DMS 273 treated with DMSO at 0.1 percent for 48 hours (cell line): ENCODE measurements at regions not wholly inside any gene's neighbourhood (a gene's known extent, or its start where the extent isn't known, plus 50 kb on each side); places are given as distances from the start of the nearest gene placed in this dataset.
"Not testable (repeated sequence)": the region's sequence is repeated elsewhere in the genome, so short reads cannot be mapped to it uniquely, and the experiment has no call there.

Experiments
- DNase-seq: peaks from one replicate; lab custom pipeline; 2025; lab: John Stamatoyannopoulos, UW

DNA sequence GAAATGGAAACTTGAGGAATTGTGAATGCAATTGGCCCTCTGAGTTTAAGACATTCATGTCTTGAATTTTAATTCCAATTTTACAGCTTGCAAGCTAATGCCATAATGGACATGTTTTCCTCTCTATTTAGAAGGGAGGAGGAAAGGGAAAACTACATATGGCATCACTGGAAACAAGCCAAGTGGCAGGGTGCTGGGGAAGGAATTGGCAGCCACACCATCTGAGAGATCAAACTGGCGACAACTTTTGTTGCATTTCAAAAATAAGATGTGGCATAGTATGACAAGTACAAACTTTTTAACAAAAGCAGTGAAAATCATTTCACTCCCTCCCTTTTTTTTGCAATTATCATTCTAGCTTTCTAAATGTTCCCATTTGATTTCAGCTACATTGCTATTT, 615.6 kb downstream of the CENPC start:
- peak; percentile 69 for DNase-seq

DNA sequence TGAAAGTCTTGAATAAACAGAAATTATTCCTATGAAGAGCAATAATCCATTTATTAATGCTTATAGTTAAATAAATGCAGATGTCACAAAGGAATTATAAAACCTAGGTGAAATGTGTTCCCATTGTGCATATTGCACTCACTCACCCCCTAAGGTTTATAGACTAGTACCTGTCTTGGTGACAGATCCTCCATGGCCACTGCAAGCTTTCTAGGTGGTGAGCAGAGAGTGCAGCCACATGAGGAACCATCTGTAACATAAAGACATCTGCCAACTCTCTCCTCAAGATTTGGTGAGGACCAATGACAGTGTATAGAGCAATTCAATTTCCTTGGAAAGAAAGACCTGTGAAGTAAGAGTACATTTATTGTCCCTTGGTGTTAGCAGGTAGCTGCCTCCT, 616.4 kb downstream of the CENPC start:
- DNase-seq, result not testable (repeated sequence)

DNA sequence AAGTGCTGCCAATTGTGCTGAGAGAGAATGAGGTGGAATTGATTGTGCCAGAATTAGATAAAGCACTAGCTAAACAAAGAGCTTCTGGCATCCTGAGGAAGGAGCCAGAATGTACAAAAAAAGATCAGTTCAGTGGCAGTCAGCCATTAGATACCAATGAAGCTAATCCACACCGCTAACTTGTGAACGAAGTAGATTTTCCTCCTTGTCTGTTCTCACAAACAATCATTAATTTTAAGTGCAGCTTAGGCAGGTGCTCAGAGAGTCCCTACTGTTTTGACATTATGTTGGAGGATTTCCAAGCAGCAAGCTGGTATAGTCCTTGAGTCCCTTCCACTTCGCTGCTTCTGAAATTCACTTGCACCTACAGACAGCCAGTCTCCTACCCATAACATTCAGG, 617.4 kb downstream of the CENPC start:
- DNase-seq, result peak; percentile 87

DNA sequence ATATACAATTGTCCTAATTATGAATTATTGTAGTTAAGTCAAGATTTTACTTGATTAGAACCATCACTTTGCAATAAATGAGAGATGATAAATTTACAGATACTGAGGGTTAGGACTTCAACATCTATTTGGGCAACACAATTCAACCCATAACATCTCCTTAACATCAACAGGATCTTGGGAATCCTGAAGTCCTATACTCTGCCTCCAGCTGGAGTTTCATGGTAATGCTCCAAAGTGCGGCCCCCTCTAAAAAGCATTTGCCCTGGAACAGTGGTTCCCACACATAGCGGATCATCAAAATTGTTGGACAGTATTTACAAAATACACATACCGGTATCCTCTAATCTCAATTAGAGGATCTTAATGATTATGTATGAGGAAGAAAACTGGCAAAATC, 618.6 kb downstream of the CENPC start:
- no peak for DNase-seq

DNA sequence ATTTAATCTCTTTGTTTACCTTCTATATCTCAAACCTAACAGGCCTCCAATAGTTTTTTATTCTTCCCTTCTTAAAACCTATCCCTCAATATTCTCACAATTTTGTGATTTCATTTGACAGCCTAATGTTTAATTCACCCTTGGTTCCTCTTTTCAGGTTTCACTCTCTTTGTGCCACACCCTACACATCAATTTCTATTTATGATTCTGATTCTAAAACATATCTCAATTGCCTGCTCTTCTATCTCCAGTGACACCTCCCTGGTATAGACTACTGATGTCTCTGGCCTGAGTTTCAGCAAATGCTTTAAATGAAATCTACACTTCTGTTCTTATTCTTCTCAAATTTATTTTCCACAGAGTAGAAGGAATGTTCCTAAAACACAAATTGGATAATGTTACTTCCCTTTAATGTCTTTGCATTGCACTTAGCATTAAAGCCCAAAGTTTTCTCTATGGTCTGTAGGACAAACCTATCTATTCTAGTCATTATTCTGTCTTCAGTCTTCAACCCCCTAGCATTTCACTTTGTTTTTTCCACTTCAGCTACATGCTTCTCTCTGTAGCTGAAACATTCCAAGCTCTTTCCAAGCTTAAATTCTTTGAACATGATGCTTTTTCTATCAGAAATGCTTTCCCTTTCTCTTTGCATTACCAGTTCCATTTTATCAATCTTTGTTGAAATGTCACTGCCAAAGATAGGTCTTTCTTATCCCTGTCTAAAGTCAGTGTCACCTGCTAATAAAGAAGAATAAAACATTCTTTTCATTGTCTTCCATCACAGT, 622.0 kb downstream of the CENPC start:
- DNase-seq, result no peak

DNA sequence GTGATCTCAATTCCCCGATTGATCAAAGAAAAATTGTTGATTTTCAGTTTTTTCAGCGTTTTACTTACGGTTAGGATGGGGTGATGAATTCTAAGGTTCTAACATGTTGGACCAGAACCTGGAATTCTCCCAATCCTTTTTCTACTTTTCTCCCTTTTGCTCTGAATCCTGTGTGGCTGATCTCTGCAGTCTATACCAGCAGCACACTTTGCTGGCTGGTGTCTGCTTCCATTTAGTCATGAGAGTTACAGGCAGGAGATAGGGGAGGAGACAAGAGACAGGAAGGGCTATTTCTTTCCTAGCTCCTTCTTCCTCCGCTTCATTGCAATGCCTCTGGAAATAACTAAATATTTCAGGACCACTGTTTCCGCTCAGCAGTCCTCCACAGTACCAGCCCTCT, 623.9 kb downstream of the CENPC start:
- DNase-seq, result no peak

DNA sequence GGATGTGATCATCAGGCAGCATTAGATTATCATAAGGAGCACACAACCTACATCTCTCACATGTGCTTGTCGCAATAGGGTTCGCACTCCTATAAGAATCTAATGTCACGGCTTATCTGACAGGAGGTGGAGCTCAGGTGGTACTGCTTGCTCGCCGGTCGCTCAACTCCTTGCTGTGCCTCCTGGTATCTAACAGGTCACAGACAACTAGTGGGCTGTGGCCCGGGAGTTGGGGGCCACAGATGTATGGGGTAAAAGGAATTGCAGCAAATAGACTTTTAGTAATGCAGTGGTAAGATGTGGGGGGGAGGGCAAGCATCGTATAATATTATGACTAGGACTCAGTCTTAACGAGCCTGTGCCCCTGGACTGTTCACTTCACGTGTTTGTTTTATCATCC, 624.8 kb downstream of the CENPC start:
- no peak for DNase-seq

DNA sequence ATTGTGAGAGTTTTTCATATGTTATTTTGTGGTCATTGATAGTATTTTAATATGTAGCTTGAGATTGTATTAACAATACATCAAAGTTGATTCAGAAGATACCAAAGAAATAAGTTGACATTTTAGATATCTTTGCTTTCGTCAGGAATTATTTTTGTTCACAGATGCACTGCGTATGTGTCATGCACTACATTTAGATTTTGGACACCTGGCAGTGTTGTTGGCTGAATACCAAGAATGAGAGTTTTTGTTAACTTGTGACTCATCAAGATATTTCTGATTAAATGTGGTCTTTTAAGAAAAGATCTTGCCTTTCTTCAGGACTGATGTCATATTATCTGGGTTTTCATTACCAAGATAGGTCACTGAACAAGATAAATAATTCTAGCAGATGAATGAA, 633.4 kb downstream of the CENPC start:
- no peak for DNase-seq

DNA sequence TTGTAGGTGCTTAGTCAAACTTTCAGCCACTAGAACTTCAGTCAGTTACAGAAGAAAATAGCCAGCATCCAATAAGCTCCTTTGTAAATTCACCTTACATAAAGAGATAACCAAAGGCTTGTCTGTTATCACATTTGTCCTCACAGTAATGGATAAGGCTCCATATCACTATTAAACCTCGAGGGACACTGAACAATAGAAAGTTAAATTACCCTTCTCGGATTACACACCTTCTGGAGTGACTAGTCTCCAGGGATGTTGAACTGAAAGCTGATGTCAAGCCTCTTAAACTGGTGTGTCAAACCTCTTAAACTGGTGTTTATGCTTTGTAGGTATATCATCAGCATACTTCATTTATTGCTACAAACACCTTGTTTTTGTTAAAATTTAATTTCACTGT, 639.0 kb downstream of the CENPC start:
- DNase-seq, result peak; percentile 18

DNA sequence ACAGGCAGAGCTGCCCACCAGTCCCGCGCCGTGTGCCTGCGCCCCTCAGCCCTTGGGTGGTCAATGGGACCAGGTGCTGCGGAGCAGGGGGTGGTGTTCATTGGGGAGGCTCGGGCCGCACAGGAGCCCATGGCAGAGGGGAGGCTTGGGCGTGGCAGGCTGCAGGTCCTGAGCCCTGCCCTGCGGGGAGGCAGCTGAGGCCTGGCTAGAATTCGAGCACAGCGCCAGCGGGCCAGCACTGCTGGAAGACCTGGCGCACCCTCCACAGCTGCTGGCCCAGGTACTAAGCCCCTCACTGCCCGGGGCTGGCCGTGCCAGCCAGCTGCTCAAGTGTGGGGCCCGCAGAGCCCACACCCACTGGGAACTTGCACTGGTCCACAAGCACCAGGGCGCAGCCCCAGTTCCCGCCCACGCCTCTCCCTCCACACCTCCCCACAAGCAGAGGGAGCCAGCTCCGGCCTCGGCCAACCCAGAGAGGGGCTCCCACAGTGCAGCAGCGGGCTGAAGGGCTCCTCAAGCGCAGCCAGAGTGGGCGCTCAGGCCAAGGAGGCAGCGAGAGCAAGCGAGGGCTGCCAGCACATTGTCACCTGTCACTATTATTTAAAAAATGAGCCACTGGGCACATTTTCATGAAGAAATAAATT, 645.8 kb downstream of the CENPC start:
- DNase-seq, result no peak

DNA sequence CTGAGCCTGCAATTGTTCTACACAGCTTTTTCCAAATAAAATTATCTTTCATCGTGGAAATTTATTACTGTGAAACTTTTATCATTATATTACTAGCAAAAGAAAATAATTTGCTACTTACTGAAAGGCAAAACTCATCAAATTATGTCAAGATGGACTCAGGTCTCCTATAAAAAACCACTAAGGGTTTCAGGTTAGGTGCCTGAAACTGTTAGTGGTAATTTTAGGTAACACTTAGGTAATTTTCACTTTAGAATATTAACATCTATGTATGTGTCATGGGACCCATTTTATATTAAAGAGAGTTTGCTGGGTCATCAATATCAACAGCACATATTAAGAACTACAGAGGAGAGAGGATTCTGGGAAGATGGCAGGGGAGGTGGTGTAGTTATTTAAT, 651.5 kb downstream of the CENPC start:
- no peak for DNase-seq

DNA sequence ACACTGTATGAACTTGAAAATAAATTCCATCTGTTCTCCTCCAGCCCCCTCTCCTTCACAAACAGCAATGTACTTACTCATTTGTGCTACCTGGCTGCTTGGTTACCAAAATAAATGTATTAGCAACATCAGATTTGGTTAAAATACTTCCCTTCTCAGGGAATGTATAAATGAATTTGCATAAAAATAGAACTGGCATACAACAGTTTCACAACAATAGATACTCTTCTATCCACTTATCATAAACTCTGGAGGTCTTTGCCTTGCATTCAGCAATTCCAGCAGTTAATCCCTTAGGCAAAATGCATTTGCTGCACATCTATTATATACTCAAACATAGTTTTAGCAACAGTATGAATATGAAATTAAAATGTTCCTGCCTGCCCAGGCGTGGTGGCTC, 658.2 kb downstream of the CENPC start:
- no peak for DNase-seq

DNA sequence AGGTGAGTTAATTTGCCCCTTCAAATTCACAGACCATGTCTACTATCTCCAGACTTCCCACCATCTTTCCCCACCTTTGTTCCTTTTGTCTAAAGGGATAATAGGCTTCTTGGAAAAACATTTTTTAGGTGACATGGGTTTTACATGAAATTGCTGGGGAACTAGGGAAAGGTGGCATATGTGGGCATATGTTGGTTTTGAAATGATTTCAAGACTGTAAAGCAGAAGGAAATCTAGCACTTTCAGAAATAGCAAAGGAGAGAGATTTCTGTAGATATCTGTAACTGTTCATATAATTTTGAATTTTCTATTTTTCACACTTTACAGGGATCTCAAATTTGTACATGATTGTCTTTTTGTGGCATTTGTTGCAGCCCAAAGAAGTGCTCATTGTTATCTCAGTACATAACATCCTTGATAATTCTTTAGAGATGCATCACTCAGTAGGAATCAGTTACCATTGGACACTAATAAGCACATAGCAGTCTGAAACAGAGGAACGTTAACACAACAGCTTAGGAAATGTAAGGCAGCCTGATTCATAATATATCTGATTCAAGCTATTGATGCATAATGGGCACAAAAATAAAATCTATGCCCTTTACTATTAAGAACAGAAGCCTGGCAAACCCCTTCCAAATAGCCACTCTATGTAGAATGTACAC, 659.7 kb downstream of the CENPC start:
- no peak for DNase-seq

DNA sequence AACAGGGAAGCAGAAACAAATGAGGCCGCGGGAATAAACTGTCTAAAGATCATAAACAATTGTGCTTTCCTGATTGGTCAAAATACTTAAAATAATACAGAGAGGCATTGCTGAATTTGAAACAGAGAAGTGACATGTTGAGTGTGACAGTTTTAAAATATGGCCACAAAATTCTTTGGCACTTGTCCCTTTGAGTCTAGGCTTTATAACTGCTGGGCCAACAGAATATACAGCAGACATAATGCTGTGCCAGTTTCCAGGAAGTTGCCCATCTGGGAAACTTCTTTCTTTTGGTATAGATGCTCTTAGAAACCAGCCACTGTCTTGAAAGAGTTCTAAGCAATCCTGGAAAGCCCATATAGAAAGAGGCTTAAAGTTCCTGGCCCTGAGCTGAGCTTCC, 668.4 kb downstream of the CENPC start:
- no peak for DNase-seq

DNA sequence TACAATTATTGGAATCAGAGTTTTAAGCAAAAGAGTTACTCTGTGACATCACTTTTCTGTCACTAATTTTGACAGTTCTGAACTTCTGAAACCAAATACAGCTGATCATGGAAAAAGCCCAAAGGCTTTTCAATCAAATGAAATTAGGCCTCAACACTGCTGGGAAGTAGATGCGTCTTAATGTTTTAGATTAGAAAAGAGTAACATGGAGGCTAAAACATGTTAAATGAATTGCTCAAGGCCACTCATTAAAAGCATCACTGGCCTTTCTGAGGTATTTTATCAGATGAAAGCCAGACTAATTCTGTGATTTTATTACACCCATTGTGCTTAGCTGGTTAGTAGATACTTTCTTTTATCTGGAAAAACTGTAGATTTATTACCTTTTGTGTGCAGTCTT, 672.6 kb downstream of the CENPC start:
- no peak for DNase-seq

DNA sequence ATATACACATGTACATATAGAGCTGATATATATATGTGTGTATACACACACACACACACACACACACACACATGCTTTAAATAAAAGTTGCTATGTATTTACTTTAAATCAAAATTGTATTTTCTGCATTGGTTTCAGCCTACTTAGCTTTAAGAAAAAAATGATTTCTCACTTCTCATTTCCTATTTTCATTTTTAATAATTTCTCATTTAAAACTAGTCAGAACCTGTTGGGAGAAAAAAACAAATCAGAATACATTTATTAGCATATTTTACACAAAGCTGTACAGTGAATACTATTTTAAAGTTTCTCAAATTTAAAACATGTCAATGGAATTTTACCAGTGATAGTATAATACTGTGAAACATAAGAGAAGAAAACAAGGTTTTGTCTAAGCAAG, 681.8 kb downstream of the CENPC start:
- no peak for DNase-seq

DNA sequence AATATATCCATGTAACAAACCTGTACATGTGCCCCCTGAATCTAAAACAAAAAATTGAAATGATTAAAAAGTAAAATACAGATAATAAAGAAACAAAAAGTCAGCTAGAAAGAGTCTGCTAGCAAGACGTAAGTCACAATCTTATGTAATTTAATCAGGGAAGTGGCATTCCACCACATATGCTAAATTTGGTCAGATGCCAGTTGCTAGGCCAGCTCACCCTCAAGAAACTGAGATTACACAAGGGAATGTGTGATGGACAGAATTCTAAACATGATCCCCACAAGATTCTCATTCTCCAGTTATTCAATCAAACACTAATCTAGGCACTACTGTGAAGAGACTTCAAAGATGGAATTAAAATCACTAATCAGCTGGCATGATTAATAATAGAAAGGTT, 689.3 kb downstream of the CENPC start:
- no peak for DNase-seq

DNA sequence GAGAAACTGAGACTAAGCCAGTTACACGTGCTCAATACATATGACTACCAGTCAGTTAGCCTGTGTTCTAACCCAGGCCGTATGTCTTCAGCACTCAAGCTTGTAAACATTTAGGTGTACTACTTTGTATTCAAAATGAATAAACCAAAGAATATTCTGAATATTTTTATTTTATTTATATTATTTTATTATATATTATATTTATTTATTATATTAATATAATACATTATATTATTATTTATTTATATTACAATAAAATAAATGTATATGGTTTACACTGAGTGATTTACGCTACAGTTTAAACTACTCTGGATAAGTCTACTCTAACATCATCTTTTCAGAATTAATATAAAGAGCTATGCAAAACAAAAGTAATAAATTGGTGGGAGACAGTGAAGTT, 691.5 kb downstream of the CENPC start:
- DNase-seq, result no peak

DNA sequence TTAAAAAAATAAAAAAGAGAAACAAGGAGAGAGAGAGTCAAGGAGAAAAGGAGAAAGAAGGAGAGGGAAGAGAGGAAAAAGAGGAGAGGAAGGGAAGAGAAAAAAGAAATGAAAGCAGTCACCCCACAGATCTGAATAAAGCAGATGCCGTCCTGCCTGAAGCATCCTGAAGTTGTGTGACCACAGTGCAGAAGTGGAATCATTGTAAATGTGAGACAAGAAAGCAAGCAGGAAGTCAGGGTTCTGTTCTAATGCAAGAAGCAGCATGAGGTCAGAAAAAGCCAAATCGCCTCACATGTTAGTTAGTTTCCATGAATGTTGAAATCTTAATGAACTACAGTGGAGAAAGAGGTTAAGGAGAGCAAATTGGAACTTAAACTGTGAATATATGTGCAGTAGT, 692.5 kb downstream of the CENPC start:
- DNase-seq, result no peak

DNA sequence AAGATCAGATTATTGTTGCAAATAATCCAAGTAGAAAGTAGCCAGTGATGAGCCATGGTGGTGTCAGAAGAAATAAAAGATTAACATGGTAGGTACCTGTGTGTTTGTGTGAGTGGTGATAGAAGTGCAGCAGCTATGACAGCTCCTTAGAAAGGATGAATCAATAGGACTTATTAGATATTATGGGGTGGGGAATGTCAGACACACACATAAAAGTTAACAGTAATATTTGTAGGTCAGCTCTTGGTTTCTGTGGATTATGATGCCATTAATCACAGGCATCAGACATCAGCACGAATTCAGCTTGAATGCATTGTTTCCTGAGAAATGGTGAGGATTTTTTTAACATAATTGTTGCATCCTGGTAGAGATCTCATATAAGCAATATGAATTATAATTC, 695.7 kb downstream of the CENPC start:
- DNase-seq, result no peak

DNA sequence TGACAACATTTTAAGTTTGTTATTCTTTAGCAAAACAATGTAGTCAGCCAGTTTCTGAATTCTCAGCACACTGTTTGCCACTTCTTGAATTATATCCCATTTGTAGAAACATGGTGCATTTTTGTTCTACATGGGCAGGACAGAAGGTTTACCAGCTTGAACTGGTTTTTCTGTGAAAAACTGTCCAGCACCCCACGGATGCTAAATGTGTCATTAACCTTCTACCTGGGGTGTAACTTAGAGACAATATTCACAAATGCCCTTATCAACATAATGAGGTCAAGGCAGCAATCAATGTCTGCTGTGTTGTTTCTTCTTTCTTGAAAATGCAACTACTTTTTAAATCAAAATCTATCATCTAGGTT, 702.6 kb downstream of the CENPC start:
- no peak for DNase-seq

DNA sequence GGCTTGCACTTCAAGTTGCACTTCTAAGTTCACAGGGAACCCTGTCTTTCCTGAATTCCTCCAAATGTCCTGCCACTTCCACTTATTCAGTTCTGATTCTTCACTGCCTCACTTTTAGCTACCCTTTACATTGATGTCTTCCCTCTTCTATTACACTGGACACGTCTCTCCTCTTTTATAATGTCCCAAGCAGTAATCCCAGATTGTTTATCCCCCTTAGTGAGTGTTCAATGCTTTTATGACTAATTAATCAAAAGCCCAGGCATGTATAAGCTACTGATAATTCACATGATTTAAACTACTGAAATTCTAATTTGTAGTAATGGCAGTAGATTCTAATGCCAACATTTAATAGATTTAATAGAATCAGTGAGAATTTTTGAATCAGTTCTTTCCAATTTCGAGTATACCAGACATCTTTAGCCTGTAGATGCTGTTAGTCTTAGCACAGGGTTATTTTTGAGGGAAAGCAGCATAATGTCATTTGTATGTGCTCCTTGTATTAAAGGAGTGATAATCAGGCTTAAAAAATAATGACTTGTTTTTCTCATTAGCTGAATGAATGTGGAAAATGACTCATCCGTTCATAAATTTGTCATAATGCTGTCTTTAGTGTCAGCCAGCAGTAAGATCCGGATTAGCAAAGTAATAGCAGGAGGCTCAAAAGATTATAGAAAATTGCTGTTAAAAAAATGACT, 703.1 kb downstream of the CENPC start:
- DNase-seq, result no peak

DNA sequence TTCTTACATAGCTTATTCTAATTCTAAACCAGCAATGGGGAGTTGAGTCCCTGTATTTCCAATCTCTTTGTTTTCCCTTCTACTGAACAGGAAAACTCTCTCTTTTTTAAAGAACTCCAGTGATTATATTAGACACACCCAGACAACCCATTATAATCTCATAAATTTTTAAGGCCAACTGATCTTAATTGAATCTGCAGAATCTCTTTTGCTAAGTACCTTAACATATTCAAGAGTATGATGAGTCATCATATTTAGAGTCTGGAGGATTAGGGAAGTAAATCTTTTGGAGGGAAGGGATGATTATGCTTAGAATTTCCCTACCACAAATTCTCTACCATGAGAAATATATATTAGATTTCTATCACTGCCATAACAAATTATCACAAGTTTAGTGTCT, 705.1 kb downstream of the CENPC start:
- DNase-seq, result no peak
